Uterus (tissue), 2 donors: ENCODE measurements at regions not wholly inside any gene's neighbourhood (a gene's known extent, or its start where the extent isn't known, plus 50 kb on each side); places are given as distances from the start of the nearest gene placed in this dataset.

Source experiments
- POLR2A ChIP-seq, 2 donors: fragments of 450-650 bp; IDR thresholded peaks; one replicate each; pipeline ENCODE4 v1.6.1; 2016; ENCODE audit warnings: antibody characterized with exemption in 2 of 2, mild to moderate bottlenecking in 1 of 2, moderate library complexity in 1 of 2
- TF ChIP-seq, protein P1 (sequence below), 4 experiments: fragments of 200-600 bp in 2 of 4; fragments of 450-650 bp in 2 of 4; sonication (generic) in 2 of 4; IDR thresholded peaks; one replicate each; pipeline ENCODE4 v1.5.1; 2016 to 2019; ENCODE audit warnings: antibody characterized with exemption in 4 of 4, mild to moderate bottlenecking in 2 of 4, moderate library complexity in 1 of 4

- no peak for TF ChIP-seq POLR2A (IDR thresholded peaks at IDR 0.05)
- TF ChIP-seq, protein P1, sequence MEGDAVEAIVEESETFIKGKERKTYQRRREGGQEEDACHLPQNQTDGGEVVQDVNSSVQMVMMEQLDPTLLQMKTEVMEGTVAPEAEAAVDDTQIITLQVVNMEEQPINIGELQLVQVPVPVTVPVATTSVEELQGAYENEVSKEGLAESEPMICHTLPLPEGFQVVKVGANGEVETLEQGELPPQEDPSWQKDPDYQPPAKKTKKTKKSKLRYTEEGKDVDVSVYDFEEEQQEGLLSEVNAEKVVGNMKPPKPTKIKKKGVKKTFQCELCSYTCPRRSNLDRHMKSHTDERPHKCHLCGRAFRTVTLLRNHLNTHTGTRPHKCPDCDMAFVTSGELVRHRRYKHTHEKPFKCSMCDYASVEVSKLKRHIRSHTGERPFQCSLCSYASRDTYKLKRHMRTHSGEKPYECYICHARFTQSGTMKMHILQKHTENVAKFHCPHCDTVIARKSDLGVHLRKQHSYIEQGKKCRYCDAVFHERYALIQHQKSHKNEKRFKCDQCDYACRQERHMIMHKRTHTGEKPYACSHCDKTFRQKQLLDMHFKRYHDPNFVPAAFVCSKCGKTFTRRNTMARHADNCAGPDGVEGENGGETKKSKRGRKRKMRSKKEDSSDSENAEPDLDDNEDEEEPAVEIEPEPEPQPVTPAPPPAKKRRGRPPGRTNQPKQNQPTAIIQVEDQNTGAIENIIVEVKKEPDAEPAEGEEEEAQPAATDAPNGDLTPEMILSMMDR (IDR thresholded peaks at IDR 0.05), result no peak
Observed at GRCh38 chr14:98961191-98961590, 310.8 kb downstream of the BCL11B start.
